RWPE2 (cell line): ENCODE measurements at regions not wholly inside any gene's neighbourhood (a gene's known extent, or its start where the extent isn't known, plus 50 kb on each side); places are given as distances from the start of the nearest gene placed in this dataset.

Experiments
- ATAC-seq: fragments of 200-7000 bp; cut with Tn5 transposase; 3 replicates; pipeline ENCODE4 v1.9.1; 2021; ENCODE audit warnings: low read depth
- DNase-seq: peaks from one replicate; pipeline ENCODE4 v3.0.0-alpha.2; 2020; ENCODE audit warnings: low spot score
- H3K27ac ChIP-seq: fragments of 450-650 bp; 2 replicates; pipeline ENCODE4 v1.5.1; 2017; ENCODE audit warnings: mild to moderate bottlenecking; ENCODE audit not compliant: poor library complexity, severe bottlenecking
- H3K27me3 ChIP-seq: fragments of 250-450 bp; sonication (Bioruptor Pico); 2 replicates; pipeline ENCODE4 v1.5.1; 2021; ENCODE audit warnings: mild to moderate bottlenecking, moderate library complexity; ENCODE audit not compliant: insufficient read depth, poor library complexity, severe bottlenecking
- H3K36me3 ChIP-seq: fragments of 250-450 bp; sonication (Bioruptor Pico); 2 replicates; pipeline ENCODE4 v1.5.1; 2020; ENCODE audit warnings: low read depth, mild to moderate bottlenecking, moderate library complexity
- H3K4me1 ChIP-seq: fragments of 250-450 bp; sonication (Bioruptor Pico); 2 replicates; pipeline ENCODE4 v1.5.1; 2021; ENCODE audit warnings: mild to moderate bottlenecking, moderate library complexity; ENCODE audit not compliant: insufficient read depth, poor library complexity, severe bottlenecking
- H3K4me3 ChIP-seq: fragments of 250-450 bp; sonication (Bioruptor Pico); 2 replicates; pipeline ENCODE4 v1.5.1; 2021; ENCODE audit warnings: mild to moderate bottlenecking, moderate library complexity; ENCODE audit not compliant: severe bottlenecking
- H3K9me3 ChIP-seq: fragments of 250-450 bp; sonication (Bioruptor Pico); 2 replicates; pipeline ENCODE4 v1.5.1; 2021; ENCODE audit warnings: mild to moderate bottlenecking, moderate library complexity; ENCODE audit not compliant: severe bottlenecking
- TF ChIP-seq, protein P1 (sequence below): fragments of 450-650 bp; IDR thresholded peaks from one replicate; pipeline ENCODE4 v1.5.1; 2017; ENCODE audit warnings: mild to moderate bottlenecking, moderate library complexity; ENCODE audit not compliant: poor library complexity, severe bottlenecking

DNA sequence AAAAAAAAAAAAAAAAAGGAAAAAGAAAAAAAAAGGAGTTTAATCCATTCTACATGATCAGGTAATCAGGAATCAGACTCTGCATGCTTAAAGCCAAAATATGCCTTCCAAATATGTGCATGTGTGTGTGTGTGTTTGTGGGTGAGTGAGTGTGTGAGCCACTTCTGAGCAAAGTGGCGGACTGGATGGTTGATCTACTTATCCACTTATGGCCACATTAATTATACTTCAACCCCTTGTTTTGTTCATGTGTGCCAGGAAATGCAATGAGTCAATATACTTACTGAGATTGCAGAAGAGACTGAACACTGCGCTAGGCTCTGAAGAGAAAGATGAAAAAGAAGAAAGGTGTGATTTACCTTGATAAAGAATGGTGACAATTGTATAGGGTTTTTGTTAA lies 586.5 kb upstream of the NXPH2 start:
- TF ChIP-seq, protein P1, sequence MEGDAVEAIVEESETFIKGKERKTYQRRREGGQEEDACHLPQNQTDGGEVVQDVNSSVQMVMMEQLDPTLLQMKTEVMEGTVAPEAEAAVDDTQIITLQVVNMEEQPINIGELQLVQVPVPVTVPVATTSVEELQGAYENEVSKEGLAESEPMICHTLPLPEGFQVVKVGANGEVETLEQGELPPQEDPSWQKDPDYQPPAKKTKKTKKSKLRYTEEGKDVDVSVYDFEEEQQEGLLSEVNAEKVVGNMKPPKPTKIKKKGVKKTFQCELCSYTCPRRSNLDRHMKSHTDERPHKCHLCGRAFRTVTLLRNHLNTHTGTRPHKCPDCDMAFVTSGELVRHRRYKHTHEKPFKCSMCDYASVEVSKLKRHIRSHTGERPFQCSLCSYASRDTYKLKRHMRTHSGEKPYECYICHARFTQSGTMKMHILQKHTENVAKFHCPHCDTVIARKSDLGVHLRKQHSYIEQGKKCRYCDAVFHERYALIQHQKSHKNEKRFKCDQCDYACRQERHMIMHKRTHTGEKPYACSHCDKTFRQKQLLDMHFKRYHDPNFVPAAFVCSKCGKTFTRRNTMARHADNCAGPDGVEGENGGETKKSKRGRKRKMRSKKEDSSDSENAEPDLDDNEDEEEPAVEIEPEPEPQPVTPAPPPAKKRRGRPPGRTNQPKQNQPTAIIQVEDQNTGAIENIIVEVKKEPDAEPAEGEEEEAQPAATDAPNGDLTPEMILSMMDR = no peak
- no peak for DNase-seq

DNA sequence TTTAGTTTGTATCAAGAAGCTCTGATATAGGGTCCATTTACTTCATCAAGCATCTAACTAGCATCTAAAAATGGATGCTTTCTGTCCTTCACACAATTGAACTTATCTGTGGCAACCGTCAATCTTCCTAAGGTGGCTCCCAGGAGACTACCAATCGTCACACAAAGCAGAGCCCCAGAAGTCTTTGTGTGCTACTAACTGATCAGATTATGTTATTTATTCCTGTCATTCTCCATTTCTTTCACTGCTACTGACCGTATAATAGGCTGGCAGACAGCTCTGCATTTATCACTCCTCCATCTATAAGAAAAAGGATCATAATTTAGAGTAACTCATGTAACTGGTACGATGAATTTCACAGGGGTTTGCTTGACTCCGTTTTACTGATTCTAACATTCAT lies 585.0 kb upstream of the NXPH2 start:
- Histone ChIP-seq H3K4me1 (no peaks in the 10 kb centered on the region), H3K27me3 (peaks cover 37% of the 10 kb centered on the region), H3K36me3 (no peaks in the 10 kb centered on the region), H3K27ac (no peak overlapping the region), H3K4me3 (no peak overlapping the region), H3K9me3 (no peaks in the 10 kb centered on the region)
- DNase-seq = no peak
- ATAC-seq = no peak
- TF ChIP-seq, protein P1 = no peak

More for the DNA sequence above, 586.5 kb upstream of the NXPH2 start:
- Histone ChIP-seq H3K9me3 (no peaks in the 10 kb centered on the region), H3K27ac (no peak overlapping the region), H3K4me1 (no peaks in the 10 kb centered on the region), H3K4me3 (no peak overlapping the region), H3K36me3 (no peaks in the 10 kb centered on the region), H3K27me3 (peaks cover 24% of the 10 kb centered on the region)
- no peak for ATAC-seq

DNA sequence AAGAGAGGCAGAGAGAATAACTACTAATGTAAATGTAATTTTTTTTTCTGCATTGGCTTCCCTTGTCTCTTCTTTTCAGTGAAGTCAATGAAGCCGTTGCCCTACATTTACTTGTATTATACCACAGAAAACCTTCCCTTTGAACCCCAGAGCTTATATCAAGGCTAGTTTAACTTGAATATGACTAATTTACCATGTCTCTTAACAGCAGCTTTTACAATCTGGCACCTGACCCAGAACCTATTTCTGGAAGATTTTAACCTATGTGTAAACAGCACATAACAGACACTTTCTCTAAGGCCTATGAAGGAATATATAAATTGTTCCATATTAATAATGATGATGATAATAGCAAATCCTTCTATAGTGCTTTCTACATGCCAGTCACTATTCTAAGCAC lies 580.5 kb upstream of the NXPH2 start:
- Histone ChIP-seq H3K27me3 (peaks cover 27% of the 10 kb centered on the region), H3K4me3 (no peak overlapping the region), H3K27ac (no peak overlapping the region), H3K36me3 (no peaks in the 10 kb centered on the region), H3K9me3 (no peaks in the 10 kb centered on the region), H3K4me1 (no peaks in the 10 kb centered on the region)
- TF ChIP-seq, protein P1 = no peak
- ATAC-seq = no peak
- no peak for DNase-seq

DNA sequence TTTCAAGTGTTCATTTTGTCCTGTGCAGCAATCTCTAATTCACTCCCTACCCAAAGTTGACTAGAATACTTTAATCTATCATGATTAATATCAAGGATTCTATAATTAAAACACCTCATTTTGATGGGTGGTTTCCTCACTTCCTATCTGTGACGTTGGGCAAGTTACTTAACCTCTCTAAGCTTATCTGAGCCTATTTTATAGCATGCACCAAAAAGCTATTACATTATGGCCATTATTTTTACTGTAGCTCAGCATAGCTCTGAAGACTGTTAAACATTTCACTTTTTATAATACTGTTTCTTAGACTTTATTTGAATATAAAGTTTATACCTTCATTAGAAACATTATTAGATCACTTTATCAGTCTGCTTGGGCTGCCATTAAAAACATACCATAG lies 579.6 kb upstream of the NXPH2 start:
- H3K4me3 ChIP-seq = no peak overlapping the region
- DNase-seq (no peak), ATAC-seq (no peak)
- no peaks in the 10 kb centered on the region for H3K36me3 ChIP-seq
- TF ChIP-seq, protein P1 = no peak
- H3K27me3 ChIP-seq = peaks cover 27% of the 10 kb centered on the region
- no peaks in the 10 kb centered on the region for H3K4me1 ChIP-seq
- no peaks in the 10 kb centered on the region for H3K9me3 ChIP-seq
- H3K27ac ChIP-seq = no peak overlapping the region

DNA sequence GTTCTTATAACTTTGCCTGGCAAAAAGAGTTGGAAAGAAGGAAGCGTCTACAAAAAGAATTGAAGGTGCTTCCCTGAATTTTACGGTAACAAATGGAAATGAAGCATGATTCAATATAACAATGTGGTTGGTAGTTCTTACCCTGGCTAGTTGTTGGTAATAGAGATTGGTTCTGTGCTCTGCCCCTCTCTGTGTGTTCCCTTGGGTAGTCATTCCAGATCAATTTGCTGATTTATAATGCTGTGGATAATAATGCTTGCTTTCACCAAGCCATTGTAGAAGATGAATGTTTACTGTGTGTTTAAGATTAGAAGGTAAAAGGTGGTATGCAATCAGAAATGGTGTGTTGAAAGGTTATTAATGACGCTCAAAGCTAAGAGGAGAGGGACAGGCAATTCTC lies 577.8 kb upstream of the NXPH2 start:
- no peak overlapping the region for H3K27ac ChIP-seq
- ATAC-seq (no peak), DNase-seq (no peak)
- H3K4me1 ChIP-seq = no peaks in the 10 kb centered on the region
- no peaks in the 10 kb centered on the region for H3K9me3 ChIP-seq
- peaks cover 25% of the 10 kb centered on the region for H3K27me3 ChIP-seq
- TF ChIP-seq, protein P1 = no peak
- H3K4me3 ChIP-seq = no peak overlapping the region
- H3K36me3 ChIP-seq = no peaks in the 10 kb centered on the region
